ENCODE measurements at regions not wholly inside any gene's neighbourhood (a gene's known extent, or its start where the extent isn't known, plus 50 kb on each side); places are given as distances from the start of the nearest gene placed in this dataset.

- Histone ChIP-seq H3K9me3 (ENCODE audit: control insufficient read depth, insufficient read depth, low read depth, low read length) (no peaks in the 10 kb centered on the region), H3K27me3 (ENCODE audit: control insufficient read depth, insufficient read depth, low read length) (peaks cover 13% of the 10 kb centered on the region), H3K36me3 (ENCODE audit: control insufficient read depth, insufficient read depth, low read length) (no peaks in the 10 kb centered on the region), H3K4me1 (ENCODE audit: control insufficient read depth, insufficient read depth, low read length) (no peaks in the 10 kb centered on the region), H3K4me3 (ENCODE audit: low read depth in 2 of 2, low read length in 2 of 2) (no peak overlapping the region), H3K27ac (ENCODE audit: low read length) (no peak overlapping the region)
- in situ Hi-C loops (cut with HindIII; ENCODE audit: low pct_unique_long_range_greater_than_20kb, low sequenced_read_pairs) (no loop called here), intact Hi-C loops (cut with micrococcal nuclease; ENCODE audit: unreplicated experiment) (no loop called here)
- ATAC-seq (no peak), DNase-seq (ENCODE audit: low read depth, low spot score) (no peak)
- POLR2A ChIA-PET, result no interaction called here
- TF ChIP-seq, protein P1, sequence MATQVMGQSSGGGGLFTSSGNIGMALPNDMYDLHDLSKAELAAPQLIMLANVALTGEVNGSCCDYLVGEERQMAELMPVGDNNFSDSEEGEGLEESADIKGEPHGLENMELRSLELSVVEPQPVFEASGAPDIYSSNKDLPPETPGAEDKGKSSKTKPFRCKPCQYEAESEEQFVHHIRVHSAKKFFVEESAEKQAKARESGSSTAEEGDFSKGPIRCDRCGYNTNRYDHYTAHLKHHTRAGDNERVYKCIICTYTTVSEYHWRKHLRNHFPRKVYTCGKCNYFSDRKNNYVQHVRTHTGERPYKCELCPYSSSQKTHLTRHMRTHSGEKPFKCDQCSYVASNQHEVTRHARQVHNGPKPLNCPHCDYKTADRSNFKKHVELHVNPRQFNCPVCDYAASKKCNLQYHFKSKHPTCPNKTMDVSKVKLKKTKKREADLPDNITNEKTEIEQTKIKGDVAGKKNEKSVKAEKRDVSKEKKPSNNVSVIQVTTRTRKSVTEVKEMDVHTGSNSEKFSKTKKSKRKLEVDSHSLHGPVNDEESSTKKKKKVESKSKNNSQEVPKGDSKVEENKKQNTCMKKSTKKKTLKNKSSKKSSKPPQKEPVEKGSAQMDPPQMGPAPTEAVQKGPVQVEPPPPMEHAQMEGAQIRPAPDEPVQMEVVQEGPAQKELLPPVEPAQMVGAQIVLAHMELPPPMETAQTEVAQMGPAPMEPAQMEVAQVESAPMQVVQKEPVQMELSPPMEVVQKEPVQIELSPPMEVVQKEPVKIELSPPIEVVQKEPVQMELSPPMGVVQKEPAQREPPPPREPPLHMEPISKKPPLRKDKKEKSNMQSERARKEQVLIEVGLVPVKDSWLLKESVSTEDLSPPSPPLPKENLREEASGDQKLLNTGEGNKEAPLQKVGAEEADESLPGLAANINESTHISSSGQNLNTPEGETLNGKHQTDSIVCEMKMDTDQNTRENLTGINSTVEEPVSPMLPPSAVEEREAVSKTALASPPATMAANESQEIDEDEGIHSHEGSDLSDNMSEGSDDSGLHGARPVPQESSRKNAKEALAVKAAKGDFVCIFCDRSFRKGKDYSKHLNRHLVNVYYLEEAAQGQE (IDR thresholded peaks at IDR 0.05; ENCODE audit: insufficient read depth in 1 of 2, low read depth in 2 of 2, low read length in 1 of 2), result no peak
- no peak for TF ChIP-seq CTCF (IDR thresholded peaks at IDR 0.05)
- no peak for TF ChIP-seq POLR2AphosphoS5 (IDR thresholded peaks at IDR 0.05; ENCODE audit: low read depth, low read length)
- TF ChIP-seq SIN3A (IDR thresholded peaks at IDR 0.05; ENCODE audit: borderline replicate concordance, insufficient read depth, low read depth, low read length), result no peak
- no peak for TF ChIP-seq TCF7L2 (IDR thresholded peaks at IDR 0.05; ENCODE audit: low read depth, low read length)
- BruUV-seq (replicated peaks), result no TSS peak
- CTCF ChIA-PET, result no interaction called here
Measured at GRCh38 chr2:883260-883802, 67.3 kb upstream of the SNTG2 start.

- ChIA-PET CTCF (no interaction called here), POLR2A (no interaction called here)
- Histone ChIP-seq H3K36me3 (ENCODE audit: control insufficient read depth, insufficient read depth, low read length) (no peaks in the 10 kb centered on the region), H3K4me3 (ENCODE audit: low read depth in 2 of 2, low read length in 2 of 2) (no peak overlapping the region), H3K27ac (ENCODE audit: low read length) (no peak overlapping the region), H3K27me3 (ENCODE audit: control insufficient read depth, insufficient read depth, low read length) (peaks cover 13% of the 10 kb centered on the region), H3K4me1 (ENCODE audit: control insufficient read depth, insufficient read depth, low read length) (no peaks in the 10 kb centered on the region), H3K9me3 (ENCODE audit: control insufficient read depth, insufficient read depth, low read depth, low read length) (no peaks in the 10 kb centered on the region)
- ATAC-seq (no peak; the same call in 1 of the 2 replicates), DNase-seq (ENCODE audit: low read depth, low spot score) (no peak)
- intact Hi-C loops (cut with micrococcal nuclease; ENCODE audit: unreplicated experiment) (no loop called here), in situ Hi-C loops (cut with HindIII; ENCODE audit: low pct_unique_long_range_greater_than_20kb, low sequenced_read_pairs) (no loop called here)
- TF ChIP-seq TCF7L2 (IDR thresholded peaks at IDR 0.05; ENCODE audit: low read depth, low read length) (no peak), CTCF (IDR thresholded peaks at IDR 0.05) (no peak), SIN3A (IDR thresholded peaks at IDR 0.05; ENCODE audit: borderline replicate concordance, insufficient read depth, low read depth, low read length) (no peak), POLR2AphosphoS5 (IDR thresholded peaks at IDR 0.05; ENCODE audit: low read depth, low read length) (no peak)
- TF ChIP-seq, protein P1 (IDR thresholded peaks at IDR 0.05; ENCODE audit: insufficient read depth in 1 of 2, low read depth in 2 of 2, low read length in 1 of 2), result no peak
- BruUV-seq (replicated peaks), result no TSS peak
Measured at GRCh38 chr2:881204-881918, 69.3 kb upstream of the SNTG2 start.
